Prostate gland (tissue), 2 donors: ENCODE measurements at regions not wholly inside any gene's neighbourhood (a gene's known extent, or its start where the extent isn't known, plus 50 kb on each side); places are given as distances from the start of the nearest gene placed in this dataset.

ENCODE experiments used
- DNase-seq: peaks from one replicate; pipeline ENCODE4 v3.0.0-alpha.2; 2019; ENCODE audit warnings: low spot score
- H3K27ac ChIP-seq, 2 donors: fragments of 200-600 bp; sonication (generic); 2 replicates each; pipeline ENCODE4 v1.5.1; 2017 to 2019
- H3K27me3 ChIP-seq: fragments of 200-600 bp; sonication (generic); replicated peaks from 2 replicates; pipeline ENCODE4 v1.5.1; 2019; ENCODE audit not compliant: insufficient read depth
- H3K36me3 ChIP-seq, 2 donors: fragments of 200-600 bp; sonication (generic); 1 replicate in 1 of 2; 2 replicates in 1 of 2; pipeline versions ENCODE4 v1.5.1 to v1.8.1; 2017 to 2019
- H3K4me1 ChIP-seq: fragments of 200-600 bp; sonication (generic); replicated peaks from 2 replicates; pipeline ENCODE4 v1.5.1; 2019
- H3K4me3 ChIP-seq, 2 donors: fragments of 200-600 bp; sonication (generic); 2 replicates each; pipeline ENCODE4 v1.5.1; 2017 to 2019
- H3K9me3 ChIP-seq: fragments of 200-600 bp; sonication (generic); 2 replicates; pipeline ENCODE4 v1.5.1; 2017
- POLR2A ChIP-seq: fragments of 450-650 bp; IDR thresholded peaks from one replicate; pipeline ENCODE4 v1.6.1; 2016; ENCODE audit warnings: antibody characterized with exemption, mild to moderate bottlenecking
- POLR2AphosphoS5 ChIP-seq: sonication (generic); formaldehyde crosslinking; IDR thresholded peaks from one replicate; pipeline ENCODE4 v1.6.1; 2017; ENCODE audit warnings: antibody characterized with exemption
- WGBS: methylation state at CpG from one replicate; pipeline ENCODE4 v1.1.5; 2018; 5-methylcytosine and 5-hydroxymethylcytosine counted together
- intact Hi-C: fragments of 100-400 bp; cut with DNase I; formaldehyde crosslinking; loops from one replicate; pipeline ENCODE4 v1.14.2; 2022
- TF ChIP-seq, protein P1 (sequence below), 4 experiments: fragments of 200-600 bp in 2 of 4; fragments of 450-650 bp in 2 of 4; sonication (generic) in 2 of 4; IDR thresholded peaks; 1 replicate in 3 of 4; 2 replicates in 1 of 4; pipeline ENCODE4 v1.5.1; 2016 to 2019; ENCODE audit warnings: antibody characterized with exemption in 4 of 4, mild to moderate bottlenecking in 2 of 4, moderate library complexity in 2 of 4

DNA sequence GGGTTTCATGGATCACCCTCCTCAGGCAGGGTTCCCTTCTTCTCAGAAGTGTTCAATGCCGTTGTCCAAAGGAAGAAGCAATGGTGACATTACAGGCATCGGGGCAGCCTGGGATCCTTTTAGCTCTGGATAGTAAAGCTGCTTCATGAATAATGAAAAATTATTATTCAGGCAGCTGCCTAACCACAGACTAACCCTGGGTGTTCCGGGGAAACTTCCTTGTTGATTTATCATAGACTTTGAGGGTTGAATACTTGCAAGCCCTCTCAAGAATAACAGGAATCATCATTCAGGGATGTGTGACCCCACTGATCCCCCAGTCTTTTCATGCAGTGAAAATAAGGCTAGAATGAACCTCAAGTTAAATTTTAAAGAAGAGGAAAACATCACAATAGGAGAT lies 419.4 kb downstream of the MEIS1 start:
- Histone ChIP-seq H3K4me3 (no peak overlapping the region), H3K4me1 (peaks cover 3% of the 10 kb centered on the region), H3K9me3 (no peaks in the 10 kb centered on the region), H3K36me3 (no peaks in the 10 kb centered on the region), H3K27ac (peak overlapping the region; percentile 37 to 38), H3K27me3 (no peaks in the 10 kb centered on the region)
- intact Hi-C loops: loop anchor here (10.0 kb wide), 2 partner anchors 279 to 419 kb away; partner anchors contain the start of gene MEIS1
- WGBS: 56% methylated on average over 3 of the region's 3 CpGs
- DNase-seq: no peak
- TF ChIP-seq POLR2A (no peak), POLR2AphosphoS5 (no peak)
- TF ChIP-seq, protein P1, sequence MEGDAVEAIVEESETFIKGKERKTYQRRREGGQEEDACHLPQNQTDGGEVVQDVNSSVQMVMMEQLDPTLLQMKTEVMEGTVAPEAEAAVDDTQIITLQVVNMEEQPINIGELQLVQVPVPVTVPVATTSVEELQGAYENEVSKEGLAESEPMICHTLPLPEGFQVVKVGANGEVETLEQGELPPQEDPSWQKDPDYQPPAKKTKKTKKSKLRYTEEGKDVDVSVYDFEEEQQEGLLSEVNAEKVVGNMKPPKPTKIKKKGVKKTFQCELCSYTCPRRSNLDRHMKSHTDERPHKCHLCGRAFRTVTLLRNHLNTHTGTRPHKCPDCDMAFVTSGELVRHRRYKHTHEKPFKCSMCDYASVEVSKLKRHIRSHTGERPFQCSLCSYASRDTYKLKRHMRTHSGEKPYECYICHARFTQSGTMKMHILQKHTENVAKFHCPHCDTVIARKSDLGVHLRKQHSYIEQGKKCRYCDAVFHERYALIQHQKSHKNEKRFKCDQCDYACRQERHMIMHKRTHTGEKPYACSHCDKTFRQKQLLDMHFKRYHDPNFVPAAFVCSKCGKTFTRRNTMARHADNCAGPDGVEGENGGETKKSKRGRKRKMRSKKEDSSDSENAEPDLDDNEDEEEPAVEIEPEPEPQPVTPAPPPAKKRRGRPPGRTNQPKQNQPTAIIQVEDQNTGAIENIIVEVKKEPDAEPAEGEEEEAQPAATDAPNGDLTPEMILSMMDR (IDR thresholded peaks at IDR 0.05): no peak

GRCh38 chr2:66862885-66863650 lies 428.1 kb downstream of the MEIS1 start:
- H3K4me3 ChIP-seq: no peak overlapping the region
- WGBS: 38% methylated on average over 6 of the region's 6 CpGs
- intact Hi-C loops: no loop called here
- no peaks in the 10 kb centered on the region for H3K4me1 ChIP-seq
- TF ChIP-seq POLR2AphosphoS5: peak; percentile 20
- TF ChIP-seq, protein P1 (IDR thresholded peaks at IDR 0.05): no peak
- peak overlapping the region in 1 of 2 donors; percentile 46 for H3K27ac ChIP-seq
- no peak for DNase-seq
- no peaks in the 10 kb centered on the region for H3K36me3 ChIP-seq
- H3K9me3 ChIP-seq: no peaks in the 10 kb centered on the region
- no peaks in the 10 kb centered on the region for H3K27me3 ChIP-seq

GRCh38 chr2:66865161-66865560 lies 430.2 kb downstream of the MEIS1 start:
- H3K4me1 ChIP-seq: no peaks in the 10 kb centered on the region
- H3K4me3 ChIP-seq: no peak overlapping the region
- no peaks in the 10 kb centered on the region for H3K36me3 ChIP-seq
- no peak for DNase-seq
- H3K27me3 ChIP-seq: no peaks in the 10 kb centered on the region
- H3K9me3 ChIP-seq: no peaks in the 10 kb centered on the region
- TF ChIP-seq, protein P1 (IDR thresholded peaks at IDR 0.05): no peak
- no peak for TF ChIP-seq POLR2AphosphoS5
- TF ChIP-seq POLR2A: no peak
- no peak overlapping the region for H3K27ac ChIP-seq
- intact Hi-C loops: no loop called here

GRCh38 chr2:66866331-66867062 lies 431.6 kb downstream of the MEIS1 start:
- TF ChIP-seq, protein P1 (IDR thresholded peaks at IDR 0.05): no peak
- TF ChIP-seq POLR2AphosphoS5 (no peak), POLR2A (no peak)
- Histone ChIP-seq H3K4me3 (no peak overlapping the region), H3K27me3 (no peaks in the 10 kb centered on the region), H3K36me3 (no peaks in the 10 kb centered on the region), H3K4me1 (no peaks in the 10 kb centered on the region), H3K9me3 (no peaks in the 10 kb centered on the region), H3K27ac (no peak overlapping the region)
- DNase-seq: no peak
- intact Hi-C loops: no loop called here
- WGBS: 81% methylated on average over 3 of the region's 3 CpGs
